Heart left ventricle (tissue), 16 donors: ENCODE measurements at regions not wholly inside any gene's neighbourhood (a gene's known extent, or its start where the extent isn't known, plus 50 kb on each side); places are given as distances from the start of the nearest gene placed in this dataset.

Source experiments
- ATAC-seq, 4 donors: fragments of 200-7000 bp; cut with Tn5 transposase; one replicate each; pipeline ENCODE4 v1.9.1; 2020 to 2022; ENCODE audit warnings: moderate library complexity in 4 of 4, mild to moderate bottlenecking in 3 of 4, moderate number of reproducible peaks in 1 of 4
- DNase-seq, 5 donors: peaks; one replicate each; pipeline ENCODE4 v3.0.0-alpha.2; 2020
- H3K27ac ChIP-seq, 12 donors: fragments of 200-600 bp; sonication (generic) in 4 of 12; one replicate each; pipeline versions ENCODE4 v1.5.0 to v1.8.0; 2016 to 2022; ENCODE audit warnings: mild to moderate bottlenecking in 2 of 12
- H3K27me3 ChIP-seq, 9 donors: fragments of 200-600 bp; sonication (generic) in 2 of 9; one replicate each; pipeline versions ENCODE4 v1.5.1 to v1.8.0; 2016 to 2022; ENCODE audit warnings: mild to moderate bottlenecking in 3 of 9
- H3K36me3 ChIP-seq, 9 donors: fragments of 200-600 bp; sonication (generic) in 2 of 9; one replicate each; pipeline versions ENCODE4 v1.5.0 to v1.8.0; 2018 to 2022; ENCODE audit warnings: mild to moderate bottlenecking in 2 of 9
- H3K4me1 ChIP-seq, 12 donors: fragments of 200-600 bp; sonication (generic) in 4 of 12; one replicate each; pipeline versions ENCODE4 v1.5.0 to v1.8.0; 2016 to 2022; ENCODE audit warnings: mild to moderate bottlenecking in 3 of 12
- H3K4me3 ChIP-seq, 12 donors: fragments of 200-600 bp; sonication (generic) in 4 of 12; one replicate each; pipeline versions ENCODE4 v1.5.0 to v1.8.0; 2017 to 2022; ENCODE audit warnings: mild to moderate bottlenecking in 9 of 12, moderate library complexity in 4 of 12
- H3K9me3 ChIP-seq, 12 donors: fragments of 200-600 bp; sonication (generic) in 4 of 12; one replicate each; pipeline versions ENCODE4 v1.5.0 to v1.8.0; 2016 to 2022; ENCODE audit warnings: mild to moderate bottlenecking in 1 of 12
- POLR2A ChIP-seq, 2 donors: fragments of 450-650 bp; IDR thresholded peaks; one replicate each; pipeline ENCODE4 v1.6.1; 2017; ENCODE audit warnings: antibody characterized with exemption in 2 of 2, mild to moderate bottlenecking in 2 of 2, moderate library complexity in 2 of 2
- WGBS, 4 donors: extraction: QIAGEN DNeasy Blood & Tissue Kit in 2 of 4; methylation state at CpG; one replicate each; pipeline versions ENCODE4 v1.1.5 to v1.1.7; 2013 to 2018; 5-methylcytosine and 5-hydroxymethylcytosine counted together
- intact Hi-C, 10 donors: fragments of 100-400 bp; cut with DNase I; formaldehyde crosslinking; loops; one replicate each; pipeline versions ENCODE4 v1.11.1 to v1.14.2; 2022
- TF ChIP-seq, protein P1 (sequence below), 12 donors: fragments of 200-600 bp; sonication (generic) in 4 of 12; IDR thresholded peaks; one replicate each; pipeline versions ENCODE4 v1.5.0 to v1.8.0; 2018 to 2022; ENCODE audit warnings: antibody characterized with exemption in 12 of 12, mild to moderate bottlenecking in 5 of 12
- donor health status: ischemic (EF 13 %, LVEDD 7.1; RV severe dilation, severe dysfunction).
- donor health status: healthy with polysubstance abuse.
- donor health status: DM: no; HTN: yes; CAD: no.
- donor health status: DM: no; HTN: no; CAD: no.
- donor health status: ischemic (EF 25% LVEDD 6.9; RV normal size, moderate dysfunction).
- donor health status: ischemic (EF 25% LVEDD 5.7; RV mildly dilated, moderate dysfunction).
- donor health status: healthy.
- donor health status: DM: yes; HTN: yes; CAD: no.
- donor health status: ischemic (EF 35%, LVEDD 5.7; RV mildly dilated, moderate dysfunction).
- donor health status: nonischemic (EF 11% LVEDD 7.7; RV severe dilation, severe dysfunction).
- donor health status: DM: yes; HTN: yes; CAD: no.
- donor health status: PGD.
- donor health status: ischemic (EF 29% LVEDD 5.4; RV normal size, mild dysfunction).
- donor health status: nonischemic (EF 23%, LVEDD 6.1; RV moderate dilation, normal function).

DNA sequence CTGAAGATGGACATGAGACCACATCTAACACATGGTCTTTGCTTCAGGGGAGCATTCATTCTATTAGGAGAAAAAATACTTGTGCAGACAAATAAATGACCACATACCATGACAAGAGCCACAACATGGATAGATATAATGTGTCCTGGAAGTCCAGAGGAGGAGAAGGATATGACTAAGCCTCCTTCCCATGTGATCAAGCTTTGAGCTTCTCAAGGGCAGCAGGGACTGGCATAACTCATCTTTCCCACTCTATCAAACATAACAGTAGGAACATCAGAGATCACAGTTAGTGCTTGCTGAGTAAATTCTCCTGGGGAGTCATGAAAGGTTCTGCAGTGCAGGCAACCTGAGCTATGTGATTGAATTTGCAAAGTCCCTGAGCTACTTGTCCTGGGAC lies 86.0 kb upstream of the LPP start:
- ATAC-seq (no peak), DNase-seq (no peak)
- Histone ChIP-seq H3K4me3 (no peak overlapping the region), H3K27ac (no peak overlapping the region), H3K4me1 (peaks cover 0 to 10% (median 2%) of the 10 kb centered on the region in 12 donors), H3K27me3 (no peaks in the 10 kb centered on the region), H3K9me3 (no peaks in the 10 kb centered on the region), H3K36me3 (no peaks in the 10 kb centered on the region)
- intact Hi-C loops, result loop anchor here in 1 of 10 donors (5.0 kb wide), 1 partner anchor 79 kb away; no protein-coding TSS in a partner anchor
- TF ChIP-seq POLR2A (IDR thresholded peaks at IDR 0.05), result no peak
- TF ChIP-seq, protein P1, sequence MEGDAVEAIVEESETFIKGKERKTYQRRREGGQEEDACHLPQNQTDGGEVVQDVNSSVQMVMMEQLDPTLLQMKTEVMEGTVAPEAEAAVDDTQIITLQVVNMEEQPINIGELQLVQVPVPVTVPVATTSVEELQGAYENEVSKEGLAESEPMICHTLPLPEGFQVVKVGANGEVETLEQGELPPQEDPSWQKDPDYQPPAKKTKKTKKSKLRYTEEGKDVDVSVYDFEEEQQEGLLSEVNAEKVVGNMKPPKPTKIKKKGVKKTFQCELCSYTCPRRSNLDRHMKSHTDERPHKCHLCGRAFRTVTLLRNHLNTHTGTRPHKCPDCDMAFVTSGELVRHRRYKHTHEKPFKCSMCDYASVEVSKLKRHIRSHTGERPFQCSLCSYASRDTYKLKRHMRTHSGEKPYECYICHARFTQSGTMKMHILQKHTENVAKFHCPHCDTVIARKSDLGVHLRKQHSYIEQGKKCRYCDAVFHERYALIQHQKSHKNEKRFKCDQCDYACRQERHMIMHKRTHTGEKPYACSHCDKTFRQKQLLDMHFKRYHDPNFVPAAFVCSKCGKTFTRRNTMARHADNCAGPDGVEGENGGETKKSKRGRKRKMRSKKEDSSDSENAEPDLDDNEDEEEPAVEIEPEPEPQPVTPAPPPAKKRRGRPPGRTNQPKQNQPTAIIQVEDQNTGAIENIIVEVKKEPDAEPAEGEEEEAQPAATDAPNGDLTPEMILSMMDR (IDR thresholded peaks at IDR 0.05), result no peak

- Histone ChIP-seq H3K27ac (no peak overlapping the region), H3K9me3 (no peaks in the 10 kb centered on the region), H3K36me3 (no peaks in the 10 kb centered on the region), H3K27me3 (no peaks in the 10 kb centered on the region), H3K4me3 (no peak overlapping the region), H3K4me1 (peaks cover 0 to 10% (median 2%) of the 10 kb centered on the region in 12 donors)
- 77 to 84% (median 83%) methylated on average over 3 of the region's 3 CpGs for WGBS, 4 donors
- DNase-seq (no peak), ATAC-seq (no peak)
- no peak for TF ChIP-seq POLR2A (IDR thresholded peaks at IDR 0.05)
- TF ChIP-seq, protein P1 (IDR thresholded peaks at IDR 0.05), result no peak
- intact Hi-C loops, result loop anchor here in 1 of 10 donors (5.0 kb wide), 1 partner anchor 79 kb away; no protein-coding TSS in a partner anchor
These were observed 85.6 kb upstream of the LPP start for GRCh38 chr3:188068342-188068741.

DNA sequence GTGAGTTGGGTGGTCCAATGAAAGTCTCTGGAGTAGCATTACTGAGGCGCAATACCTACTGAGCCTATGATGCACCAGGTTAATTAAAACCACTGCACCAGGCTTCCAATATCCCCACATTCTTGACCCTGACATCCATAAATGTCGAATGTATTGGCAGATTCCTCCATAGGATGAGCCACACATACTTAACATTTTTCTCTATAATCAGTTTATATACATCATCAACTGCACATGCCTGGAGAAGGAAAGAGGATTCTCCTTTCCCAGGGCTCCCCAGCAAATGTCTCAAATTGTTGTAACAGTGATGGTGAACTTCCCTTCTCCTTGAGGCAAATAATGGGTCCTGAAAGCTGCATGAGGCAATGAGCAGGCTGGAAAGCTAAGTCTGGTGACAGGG lies 82.3 kb upstream of the LPP start:
- no peaks in the 10 kb centered on the region for H3K36me3 ChIP-seq
- 81 to 90% (median 85%) methylated on average over 2 of the region's 2 CpGs for WGBS, 4 donors

GRCh38 chr3:188076176-188076575 lies 77.8 kb upstream of the LPP start:
- intact Hi-C loops, result no loop called here

More for the DNA sequence above, 82.3 kb upstream of the LPP start:
- Histone ChIP-seq H3K9me3 (no peaks in the 10 kb centered on the region), H3K27ac (no peak overlapping the region), H3K4me1 (peaks cover 0 to 11% (median 5%) of the 10 kb centered on the region in 12 donors), H3K27me3 (no peaks in the 10 kb centered on the region), H3K4me3 (no peak overlapping the region)
- no peak for DNase-seq
- TF ChIP-seq, protein P1 (IDR thresholded peaks at IDR 0.05), result no peak
- TF ChIP-seq POLR2A (IDR thresholded peaks at IDR 0.05), result no peak
- ATAC-seq, result no peak
- intact Hi-C loops, result no loop called here

More at GRCh38 chr3:188076176-188076575, 77.8 kb upstream of the LPP start:
- DNase-seq, result peak in 2 of 5 donors; percentile 29 to 67
- H3K27me3 ChIP-seq, result no peaks in the 10 kb centered on the region
- TF ChIP-seq, protein P1 (IDR thresholded peaks at IDR 0.05), result no peak
- TF ChIP-seq POLR2A (IDR thresholded peaks at IDR 0.05), result no peak
- H3K4me1 ChIP-seq, result peaks cover 0 to 14% (median 5%) of the 10 kb centered on the region in 12 donors
- 50 to 61% (median 55%) methylated on average over 4 of the region's 4 CpGs for WGBS, 4 donors
- peak; percentile 53 to 81 (median 77) for ATAC-seq
- no peaks in the 10 kb centered on the region for H3K36me3 ChIP-seq
- peak overlapping the region in 10 of 12 donors; percentile 21 to 75 (median 55) for H3K27ac ChIP-seq
- no peak overlapping the region for H3K4me3 ChIP-seq
- peaks cover 0 to 11% (median 0%) of the 10 kb centered on the region in 12 donors for H3K9me3 ChIP-seq
